HCT116 (cell line): ENCODE measurements at regions not wholly inside any gene's neighbourhood (a gene's known extent, or its start where the extent isn't known, plus 50 kb on each side); places are given as distances from the start of the nearest gene placed in this dataset.
A peak's percentile ranks its signal among the peaks of the same experiment; 100 is the strongest.

Experiments used
- ATAC-seq: fragments of 200-7000 bp; cut with Tn5 transposase; 2 replicates; pipeline ENCODE4 v1.9.1; 2020; ENCODE audit warnings: mild to moderate bottlenecking, moderate library complexity
- BruUV-seq: library from RNA; stranded (reverse); fragments of 400-500 nt; replicated peaks from 2 replicates; lab custom pipeline; 2021; lab: Mats Ljungman, UMichigan
- CTCF ChIA-PET: fragments of 300-600 bp; sonication (Branson Sonifier 250); formaldehyde crosslinking; loops from one replicate; lab custom pipeline; 2021; ENCODE audit warnings: antibody characterized with exemption; lab: Charles Lee
- POLR2A ChIA-PET: fragments of 300-600, 350-600 bp; sonication (Branson Sonifier 250); formaldehyde crosslinking; loops from one replicate; lab custom pipeline; 2021; ENCODE audit warnings: antibody characterized with exemption; lab: Charles Lee
- RAD21 ChIA-PET, 2 experiments: fragments of 300-600 bp; sonication (Branson Sonifier 250); formaldehyde crosslinking; loops; one replicate each; lab custom pipeline; 2023; ENCODE audit warnings: low total read pairs in 2 of 2; ENCODE audit not compliant: uncharacterized antibody in 2 of 2, unreplicated experiment in 2 of 2, low non-redundant PET in 1 of 2; lab: Charles Lee
- DNase-seq: peaks from one replicate; pipeline ENCODE4 v3.0.0-alpha.2; 2010; ENCODE audit warnings: low read depth, low spot score
- H2AFZ ChIP-seq: fragments of 200-600 bp; shearing (Covaris generic), sonication (generic); 2 replicates; pipeline ENCODE4 v1.6.1; 2017; ENCODE audit warnings: low read depth, mixed run types, mixed read lengths, antibody characterized with exemption, low read length; ENCODE audit not compliant: poor library complexity, severe bottlenecking
- H3K27ac ChIP-seq: 2 replicates; pipeline ENCODE4 v1.5.1; 2012; ENCODE audit warnings: low read depth, low read length
- H3K27me3 ChIP-seq: fragments of 200-600 bp; sonication (generic); 2 replicates; pipeline ENCODE4 v1.6.1; 2016; ENCODE audit warnings: mixed run types, low read length, mixed read lengths; ENCODE audit not compliant: insufficient read depth
- H3K36me3 ChIP-seq, 2 experiments: fragments of 200-500 bp in 1 of 2; fragments of 200-600 bp in 1 of 2; sonication (Bioruptor generic) in 1 of 2; sonication (generic) in 1 of 2; 2 replicates each; pipeline versions ENCODE4 v1.5.1 to v1.6.1; 2014 to 2016; ENCODE audit warnings: low read length in 2 of 2, inconsistent platforms in 1 of 2, mixed read lengths in 1 of 2, mixed run types in 1 of 2; ENCODE audit not compliant: insufficient read depth in 2 of 2, control insufficient read depth in 1 of 2
- H3K4me1 ChIP-seq, 2 experiments: fragments of 200-600 bp in 1 of 2; sonication (generic) in 1 of 2; 2 replicates each; pipeline versions ENCODE4 v1.5.1 to v1.6.1; 2012 to 2017; ENCODE audit warnings: low read length in 2 of 2, inconsistent platforms in 1 of 2, mild to moderate bottlenecking in 1 of 2, mixed read lengths in 1 of 2, mixed run types in 1 of 2, moderate library complexity in 1 of 2; ENCODE audit not compliant: insufficient read depth in 2 of 2, control insufficient read depth in 1 of 2
- H3K4me2 ChIP-seq: fragments of 200-600 bp; sonication (generic); 2 replicates; pipeline ENCODE4 v1.6.1; 2017; ENCODE audit warnings: mixed run types, low read length, mixed read lengths
- H3K4me3 ChIP-seq, 2 experiments: fragments of 200-600 bp in 1 of 2; sonication (generic) in 1 of 2; replicated peaks in 1 of 2; 2 replicates each; pipeline ENCODE4 v1.5.1; 2011 to 2016; ENCODE audit warnings: low read length in 2 of 2, control low read depth in 1 of 2, low read depth in 1 of 2, mild to moderate bottlenecking in 1 of 2, mixed read lengths in 1 of 2, mixed run types in 1 of 2
- H3K79me2 ChIP-seq: fragments of 200-600 bp; sonication (generic); 2 replicates; pipeline ENCODE4 v1.6.1; 2017; ENCODE audit warnings: mild to moderate bottlenecking, mixed run types, low read length, moderate library complexity, mixed read lengths; ENCODE audit not compliant: insufficient read depth
- H3K9ac ChIP-seq: fragments of 200-600 bp; sonication (generic); 2 replicates; pipeline ENCODE4 v1.6.1; 2016; ENCODE audit warnings: low read length, mixed read lengths
- H3K9me2 ChIP-seq: fragments of 200-600 bp; sonication (generic), shearing (Covaris generic); 2 replicates; pipeline ENCODE4 v1.6.1; 2017; ENCODE audit warnings: mixed run types, mild to moderate bottlenecking, moderate library complexity; ENCODE audit not compliant: insufficient read depth
- H3K9me3 ChIP-seq, 2 experiments: fragments of 200-500 bp in 1 of 2; fragments of 200-600 bp in 1 of 2; sonication (Bioruptor generic) in 1 of 2; sonication (generic) in 1 of 2; 2 replicates each; pipeline ENCODE4 v1.6.1; 2014 to 2017; ENCODE audit warnings: low read length in 2 of 2, mixed read lengths in 2 of 2, inconsistent platforms in 1 of 2, low read depth in 1 of 2, mild to moderate bottlenecking in 1 of 2, mixed run types in 1 of 2, moderate library complexity in 1 of 2; ENCODE audit not compliant: control insufficient read depth in 1 of 2, insufficient read depth in 1 of 2
- H4K20me1 ChIP-seq: fragments of 200-600 bp; sonication (generic), shearing (Covaris generic); 2 replicates; pipeline ENCODE4 v1.6.1; 2017; ENCODE audit warnings: mixed run types, mild to moderate bottlenecking, moderate library complexity; ENCODE audit not compliant: insufficient read depth
- ATF3 ChIP-seq: IDR thresholded peaks from 2 replicates; pipeline ENCODE4 v1.6.1; 2012
- CEBPB ChIP-seq: IDR thresholded peaks from 2 replicates; pipeline ENCODE4 v1.6.1; 2012; ENCODE audit warnings: low read depth
- EGR1 ChIP-seq: IDR thresholded peaks from 2 replicates; pipeline ENCODE4 v1.6.1; 2012; ENCODE audit warnings: low read depth
- JUND ChIP-seq: IDR thresholded peaks from 2 replicates; pipeline ENCODE4 v1.6.1; 2012
- POLR2A ChIP-seq: IDR thresholded peaks from 2 replicates; pipeline ENCODE4 v1.7.0; 2011; ENCODE audit warnings: borderline replicate concordance; ENCODE audit not compliant: insufficient read depth, insufficient read length; ENCODE audit errors: extremely low read depth
- POLR2AphosphoS5 ChIP-seq: IDR thresholded peaks from 2 replicates; pipeline ENCODE4 v1.6.1; 2011; ENCODE audit warnings: mild to moderate bottlenecking, low read depth, low read length, moderate library complexity
- YY1 ChIP-seq: IDR thresholded peaks from 2 replicates; pipeline ENCODE4 v1.6.1; 2011; ENCODE audit warnings: low read length, low read depth, moderate library complexity, mild to moderate bottlenecking; ENCODE audit not compliant: insufficient replicate concordance; ENCODE audit errors: extremely low read depth
- ZBTB33 ChIP-seq: IDR thresholded peaks from 2 replicates; pipeline ENCODE4 v1.6.1; 2011; ENCODE audit warnings: mild to moderate bottlenecking, low read length, moderate library complexity; ENCODE audit not compliant: insufficient replicate concordance; ENCODE audit errors: extremely low read depth
- ZNF274 ChIP-seq: fragments of 200-500 bp; sonication (Bioruptor generic); IDR thresholded peaks from 2 replicates; pipeline ENCODE4 v1.6.1; 2014; ENCODE audit warnings: mild to moderate bottlenecking, low read depth, low read length, inconsistent platforms
- intact Hi-C: fragments of 100-400 bp; cut with micrococcal nuclease; formaldehyde crosslinking; loops from 2 replicates; pipeline ENCODE4 v1.10.0; 2022

DNA sequence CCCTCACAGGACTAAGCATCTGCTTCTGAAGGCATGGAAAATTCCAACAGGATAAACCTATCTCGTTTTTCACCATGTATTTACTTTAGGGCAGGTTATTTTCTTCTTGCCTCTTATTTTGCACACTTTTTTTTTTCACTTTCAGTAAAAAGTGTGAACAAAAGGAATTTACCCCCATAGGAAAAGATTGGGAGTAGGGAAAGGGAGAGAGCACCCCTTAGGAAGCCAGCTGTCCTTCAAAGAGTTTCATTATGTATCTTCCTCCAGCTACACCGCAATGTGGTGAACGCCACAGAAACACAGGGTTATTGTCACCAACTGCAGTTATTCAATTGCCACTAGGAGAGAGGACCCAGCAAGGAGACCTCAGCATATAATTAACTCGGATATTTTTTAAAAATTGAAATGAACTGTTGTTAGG is 286.2 kb upstream of the VRK2 start:
- POLR2A ChIA-PET, result no interaction called here
- H3K9me2 ChIP-seq, result no peaks in the 10 kb centered on the region
- H3K4me1 ChIP-seq, result peaks cover 0 to 8% of the 10 kb centered on the region in 2 experiments; a peak in 2 of 4 replicates
- no TSS peak for BruUV-seq
- no peak for DNase-seq
- RAD21 ChIA-PET, result interaction anchor here (0.7 to 2.1 kb wide), 4 partner anchors 40 to 1010 kb away, joined by 3 to 7 read pairs (median 4); no protein-coding TSS in a partner anchor
- H3K9ac ChIP-seq, result no peak overlapping the region
- intact Hi-C loops, result loop anchor here (5.0 kb wide), 1 partner anchor 147 kb away; no protein-coding TSS in a partner anchor
- H3K27me3 ChIP-seq, result no peaks in the 10 kb centered on the region
- H3K27ac ChIP-seq, result no peak overlapping the region
- H3K9me3 ChIP-seq, result no peaks in the 10 kb centered on the region
- TF ChIP-seq POLR2A (no peak), JUND (no peak), ATF3 (no peak), ZBTB33 (no peak), CEBPB (no peak), EGR1 (no peak), YY1 (no peak), POLR2AphosphoS5 (no peak), ZNF274 (no peak)
- H3K79me2 ChIP-seq, result no peaks in the 10 kb centered on the region
- no peaks in the 10 kb centered on the region for H4K20me1 ChIP-seq
- peak overlapping the region in 1 of 2 experiments; percentile 28; a peak in 2 of 4 replicates for H3K4me3 ChIP-seq
- ATAC-seq, result no peak
- CTCF ChIA-PET, result interaction anchor here (0.5 to 1.7 kb wide), 10 partner anchors 9 to 812 kb away, joined by 3 to 13 read pairs (median 4); no protein-coding TSS in a partner anchor
- H3K4me2 ChIP-seq, result peak overlapping the region; percentile 60
- peak overlapping the region; percentile 96 for H2AFZ ChIP-seq
- no peaks in the 10 kb centered on the region for H3K36me3 ChIP-seq
